PFSK-1 (cell line): ENCODE measurements at regions not wholly inside any gene's neighbourhood (a gene's known extent, or its start where the extent isn't known, plus 50 kb on each side); places are given as distances from the start of the nearest gene placed in this dataset.

Experiments
- FOXP2 ChIP-seq: optimal IDR thresholded peaks from 2 replicates; pipeline ENCODE3; 2011; ENCODE audit warnings: borderline replicate concordance, control low read depth, inconsistent platforms; ENCODE audit not compliant: insufficient read depth; ENCODE audit errors: extremely low read length, extremely low read depth
- POLR2AphosphoS5 ChIP-seq: IDR thresholded peaks from 2 replicates; pipeline ENCODE4 v1.6.1; 2012; ENCODE audit warnings: low read depth, mild to moderate bottlenecking, control low read depth, low read length, moderate library complexity
- REST ChIP-seq, 2 experiments: IDR thresholded peaks; 2 replicates each; pipeline versions ENCODE4 v1.6.1 to v1.8.0; 2011 to 2012; ENCODE audit warnings: low read depth in 2 of 2, low read length in 2 of 2, control low read depth in 1 of 2, inconsistent platforms in 1 of 2, mild to moderate bottlenecking in 1 of 2, moderate library complexity in 1 of 2; ENCODE audit not compliant: insufficient read depth in 1 of 2
- SIN3A ChIP-seq: IDR thresholded peaks from 2 replicates; pipeline ENCODE4 v1.6.1; 2012; ENCODE audit warnings: mild to moderate bottlenecking, low read length, moderate library complexity, borderline replicate concordance; ENCODE audit not compliant: insufficient read depth
- TAF1 ChIP-seq: IDR thresholded peaks from 2 replicates; pipeline ENCODE4 v1.6.1; 2012; ENCODE audit warnings: low read length, control low read depth, borderline replicate concordance; ENCODE audit not compliant: insufficient read depth

- TF ChIP-seq REST (IDR thresholded peaks at IDR 0.05; ENCODE audit: insufficient read depth in 1 of 2, low read depth in 2 of 2, low read length in 2 of 2) (no peak), TAF1 (no peak), POLR2AphosphoS5 (no peak)
Measured at GRCh38 chr15:39429898-39430357, 151.0 kb upstream of the THBS1 start.

GRCh38 chr15:39430389-39430788, 150.5 kb upstream of the THBS1 start:
- TF ChIP-seq TAF1 (no peak), POLR2AphosphoS5 (no peak), REST (IDR thresholded peaks at IDR 0.05; ENCODE audit: insufficient read depth in 1 of 2, low read depth in 2 of 2, low read length in 2 of 2) (no peak), SIN3A (no peak), FOXP2 (no peak)

GRCh38 chr15:39431376-39431775, 149.5 kb upstream of the THBS1 start:
- TF ChIP-seq REST (IDR thresholded peaks at IDR 0.05; ENCODE audit: insufficient read depth in 1 of 2, low read depth in 2 of 2, low read length in 2 of 2): no peak
- TF ChIP-seq TAF1: no peak
- TF ChIP-seq SIN3A: no peak
- no peak for TF ChIP-seq POLR2AphosphoS5
- TF ChIP-seq FOXP2: no peak

GRCh38 chr15:39432026-39432425, 148.9 kb upstream of the THBS1 start:
- TF ChIP-seq TAF1 (no peak), SIN3A (no peak)

- no peak for TF ChIP-seq POLR2AphosphoS5
- no peak for TF ChIP-seq REST (IDR thresholded peaks at IDR 0.05; ENCODE audit: insufficient read depth in 1 of 2, low read depth in 2 of 2, low read length in 2 of 2)
- TF ChIP-seq FOXP2: no peak
- TF ChIP-seq SIN3A: no peak
- no peak for TF ChIP-seq TAF1
Measured at GRCh38 chr15:39432912-39433348, 147.9 kb upstream of the THBS1 start.
